GM18858 (cell line): ENCODE measurements at regions not wholly inside any gene's neighbourhood (a gene's known extent, or its start where the extent isn't known, plus 50 kb on each side); places are given as distances from the start of the nearest gene placed in this dataset.

Experiments
- ATAC-seq: cut with Tn5 transposase; IDR thresholded peaks from one replicate; pipeline ENCODE4 v1.9.1; 2021; ENCODE audit not compliant: unreplicated experiment

- ATAC-seq: no peak
These were observed 114.0 kb downstream of the C9orf50 start for GRCh38 chr9:129506892-129507291.

DNA sequence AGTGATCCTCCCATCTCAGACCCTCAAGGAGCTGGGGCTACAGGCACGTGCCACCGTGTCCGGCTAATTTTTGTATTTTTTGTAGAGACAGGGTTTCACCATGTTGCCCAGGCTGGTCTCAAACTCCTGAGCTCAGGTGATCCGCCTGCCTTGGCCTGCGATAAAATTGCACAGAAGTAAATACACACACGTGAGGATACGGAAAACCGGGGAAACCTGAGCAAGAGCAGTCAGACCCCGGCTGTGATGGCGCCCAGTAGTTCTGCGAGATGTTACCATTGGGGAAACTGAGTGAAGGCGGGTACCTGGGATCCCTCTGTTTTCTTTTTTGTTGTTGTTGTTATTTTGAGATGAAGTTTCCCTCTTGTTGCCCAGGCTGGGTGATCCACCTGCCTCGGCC lies 114.9 kb downstream of the C9orf50 start:
- no peak for ATAC-seq

- no peak for ATAC-seq
These were observed 115.5 kb downstream of the C9orf50 start for GRCh38 chr9:129505270-129505902.

- no peak for ATAC-seq
These were observed 116.5 kb downstream of the C9orf50 start for GRCh38 chr9:129504404-129504803.

DNA sequence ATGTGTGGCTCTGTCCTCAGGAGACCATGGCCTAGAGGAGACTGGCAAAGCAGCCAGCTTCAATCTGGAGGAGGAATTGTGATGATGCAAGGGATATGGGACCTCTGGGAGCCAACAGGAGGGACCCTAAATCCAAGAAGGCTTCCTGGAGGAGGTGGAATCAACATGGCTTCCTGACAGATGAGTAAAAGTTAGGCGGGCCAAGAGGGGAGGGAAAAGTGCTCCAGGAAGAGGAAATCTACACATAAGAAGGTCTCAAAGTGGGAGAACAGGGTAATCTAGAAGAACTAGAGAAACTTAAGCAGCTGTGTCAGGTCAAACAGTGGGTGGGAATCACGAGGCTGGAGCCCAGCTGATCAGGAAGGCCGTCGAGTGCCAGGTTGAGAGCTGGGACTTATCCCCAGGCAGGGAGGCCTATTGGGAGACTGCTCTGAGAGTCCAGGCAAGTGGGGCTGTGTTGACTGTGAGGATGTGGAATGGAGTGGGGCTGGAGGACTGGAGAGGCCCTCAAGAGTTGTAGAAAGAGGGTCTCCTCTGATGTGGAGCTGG lies 119.1 kb downstream of the C9orf50 start:
- no peak for ATAC-seq

- ATAC-seq: no peak
These were observed 119.8 kb downstream of the C9orf50 start for GRCh38 chr9:129500863-129501770.

DNA sequence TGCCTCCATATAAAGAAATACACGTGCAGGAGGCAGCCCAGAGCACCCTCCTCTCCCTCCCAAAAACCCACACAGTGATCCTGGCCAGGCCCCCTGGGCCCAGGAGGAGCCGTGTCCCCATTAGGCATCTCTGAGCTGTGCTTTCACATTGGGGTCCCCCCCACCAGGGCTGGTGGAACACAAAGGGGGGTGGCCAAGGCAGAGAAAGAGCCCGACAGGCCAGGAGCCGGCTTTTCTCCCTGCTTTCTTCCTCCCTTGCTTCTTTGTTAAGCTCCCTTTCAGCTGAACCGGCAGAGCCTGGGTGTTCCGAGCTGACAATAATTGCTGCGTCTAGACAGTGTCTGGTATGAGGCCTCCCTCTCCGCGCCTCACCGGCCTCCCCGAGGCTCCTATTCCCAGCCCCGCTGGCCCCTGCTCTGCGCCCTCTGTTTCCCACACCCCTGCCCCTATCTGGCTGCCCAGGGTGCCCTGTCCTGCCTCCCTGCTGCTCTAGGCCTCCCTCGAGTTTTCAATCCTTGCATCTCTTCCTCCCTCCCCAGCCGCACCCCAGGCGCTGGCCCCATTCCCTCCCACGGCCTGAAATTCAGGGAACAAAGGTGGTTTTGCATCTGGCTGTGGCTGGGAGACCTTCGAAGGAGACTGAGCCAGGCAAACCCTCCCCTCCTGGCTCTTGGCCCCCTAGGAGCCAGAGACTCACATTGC lies 120.6 kb downstream of the C9orf50 start:
- ATAC-seq: no peak

GRCh38 chr9:129498451-129499384 lies 122.2 kb downstream of the C9orf50 start:
- ATAC-seq: no peak

DNA sequence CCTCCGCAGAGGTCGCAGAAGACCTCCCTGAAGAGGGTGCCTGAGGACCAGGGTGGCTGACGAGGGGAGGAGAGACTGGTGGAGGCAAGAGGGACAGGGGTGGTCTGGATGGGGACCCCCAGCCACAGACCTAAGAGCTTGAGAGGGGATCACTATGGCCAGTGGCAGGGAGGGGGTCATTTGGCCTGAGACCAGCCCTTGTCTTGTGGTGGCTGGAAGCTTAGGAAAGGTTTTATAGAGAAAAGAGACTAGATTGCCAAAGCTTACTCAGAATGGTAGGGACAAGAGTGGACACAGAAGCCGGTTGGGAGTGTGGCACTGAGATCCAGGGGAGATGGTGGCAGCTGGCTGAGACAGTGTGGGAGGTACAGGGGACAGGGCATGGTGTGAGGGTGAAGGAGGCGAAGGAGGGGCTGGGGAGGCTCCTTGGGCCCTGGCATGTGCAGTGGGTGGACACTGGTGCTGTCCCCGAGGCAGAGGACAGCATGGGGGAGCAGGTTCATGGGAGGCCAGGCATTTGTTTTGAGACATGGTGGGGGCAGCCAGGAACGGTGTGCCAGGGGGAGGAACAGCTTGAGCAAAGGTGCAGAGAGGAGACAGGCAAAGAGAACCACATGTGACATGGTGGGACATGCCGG lies 123.0 kb downstream of the C9orf50 start:
- ATAC-seq: no peak

DNA sequence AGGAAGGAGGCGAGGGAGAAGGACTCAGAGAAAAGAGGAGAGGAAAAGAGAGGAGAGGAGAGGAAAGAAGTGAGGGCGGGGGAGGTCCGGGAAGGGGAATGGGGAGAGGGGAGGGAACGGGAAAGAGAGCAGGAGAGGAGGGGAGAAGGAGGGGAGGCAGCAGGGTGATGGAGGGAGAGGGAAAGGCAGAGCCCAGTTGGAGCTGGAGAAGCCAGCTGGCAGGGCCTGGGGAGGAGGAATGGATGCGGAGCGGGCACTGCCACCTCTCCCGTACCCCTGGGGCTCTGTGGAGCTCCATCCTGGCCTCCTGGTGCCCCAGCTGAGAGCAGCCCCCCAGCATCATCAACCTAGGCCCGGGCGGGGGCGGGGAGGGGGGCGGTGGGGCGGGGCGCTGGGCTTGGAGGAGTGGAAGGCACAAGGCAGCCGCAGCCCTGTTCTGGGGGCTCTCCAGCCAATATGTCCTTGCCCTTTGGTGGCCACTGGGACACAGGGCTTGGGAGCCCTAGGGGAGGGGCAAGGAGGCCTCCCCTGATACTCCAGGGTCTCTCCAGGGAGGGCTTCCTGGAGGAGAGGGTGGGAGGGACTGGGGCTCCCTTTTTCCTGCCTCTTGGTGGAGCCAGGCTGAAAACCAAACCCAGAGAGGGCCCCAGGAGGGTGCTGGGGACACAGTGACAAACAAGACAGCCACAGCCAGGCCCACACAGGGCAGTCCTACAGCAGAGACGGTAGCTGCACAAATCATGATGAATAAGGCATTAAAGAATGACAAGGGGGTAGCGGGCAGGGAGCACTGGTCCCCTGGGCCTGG lies 123.7 kb downstream of the C9orf50 start:
- no peak for ATAC-seq

DNA sequence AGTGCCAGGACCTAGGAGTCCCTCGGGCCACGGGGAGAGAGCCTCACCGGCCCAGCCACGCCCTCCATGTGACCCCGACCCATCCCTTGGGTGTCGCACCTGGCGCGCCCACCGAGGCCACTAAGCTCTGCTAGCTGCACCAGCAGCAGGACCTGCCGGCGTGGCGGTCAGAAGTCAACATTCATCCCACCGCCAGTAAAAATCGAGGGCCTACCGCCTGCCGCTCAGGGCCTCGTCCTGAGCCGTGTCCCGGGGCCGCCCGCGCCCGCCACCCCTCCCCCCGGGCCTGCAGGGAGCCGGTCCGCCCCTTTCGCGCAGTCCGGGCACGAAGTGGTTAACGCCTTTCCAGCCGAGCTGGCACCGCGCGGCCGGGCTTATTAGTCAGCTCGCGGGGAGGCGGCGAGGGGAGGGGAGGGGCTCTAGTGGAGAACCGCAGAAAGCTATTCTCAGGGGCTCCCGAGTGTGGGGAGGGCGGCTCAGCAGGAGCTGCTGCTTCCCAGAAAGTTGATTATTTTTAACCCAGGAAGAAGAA lies 124.4 kb downstream of the C9orf50 start:
- ATAC-seq: no peak

DNA sequence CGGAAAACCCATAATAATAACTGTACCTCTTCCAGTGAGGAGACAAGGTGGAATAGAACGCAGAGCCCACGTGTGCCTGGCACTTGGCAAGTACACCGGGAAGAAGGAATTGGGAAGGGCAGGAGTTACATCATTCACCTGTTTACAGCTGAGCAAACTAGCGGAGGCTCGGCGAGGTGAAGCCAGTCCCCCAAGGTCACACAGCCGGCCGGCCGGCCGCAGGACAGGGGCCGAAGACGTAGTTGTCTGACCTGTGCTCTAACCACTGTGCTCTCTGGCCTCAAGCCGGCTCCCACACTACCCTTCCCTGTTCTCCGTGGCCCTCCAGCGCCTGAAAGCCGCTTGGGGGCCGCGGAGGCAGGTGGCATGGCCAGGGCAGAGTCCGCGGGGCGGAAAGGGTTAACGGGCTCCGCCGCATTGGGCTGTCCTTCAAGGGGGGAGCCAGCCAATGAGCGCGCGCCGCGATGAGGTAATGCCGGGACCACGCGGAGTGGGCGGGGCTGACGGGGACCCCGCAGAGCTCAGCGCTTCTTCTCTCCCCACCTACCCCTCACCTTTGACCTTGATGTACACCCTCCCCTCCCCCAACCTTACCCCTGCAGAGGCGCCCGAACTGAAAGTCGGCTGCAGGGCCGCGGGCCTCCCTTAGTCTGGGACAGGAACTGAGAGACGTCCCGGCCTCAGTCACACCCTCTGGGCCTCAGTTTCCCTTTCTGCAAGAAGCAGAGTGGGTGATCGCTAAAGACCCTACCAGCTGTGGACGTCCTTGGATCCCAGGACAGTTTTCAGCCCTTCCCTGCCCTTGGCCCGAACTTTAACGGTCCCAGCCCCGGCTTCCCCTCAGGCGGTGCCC lies 125.1 kb downstream of the C9orf50 start:
- ATAC-seq: no peak

GRCh38 chr9:129494113-129494789 lies 126.7 kb downstream of the C9orf50 start:
- no peak for ATAC-seq

DNA sequence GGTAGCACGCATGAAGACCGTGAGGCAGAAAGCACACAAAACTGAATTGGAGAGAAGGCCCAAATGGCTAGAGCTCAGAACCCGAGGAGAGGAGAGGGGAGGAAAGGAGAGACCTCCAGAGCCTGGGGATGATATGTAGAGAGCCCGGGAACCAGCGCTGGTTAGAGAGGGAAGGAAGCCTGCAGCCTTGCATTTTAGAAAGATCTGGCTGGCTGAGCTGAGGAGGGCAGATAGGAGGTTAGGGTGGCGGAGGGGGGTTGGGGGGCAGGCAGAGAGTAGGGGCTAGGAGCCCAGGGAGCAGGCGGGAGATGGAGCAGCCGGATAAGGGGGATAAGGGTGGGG lies 127.2 kb downstream of the C9orf50 start:
- no peak for ATAC-seq

- ATAC-seq: no peak
These were observed 127.7 kb downstream of the C9orf50 start for GRCh38 chr9:129493002-129493705.

DNA sequence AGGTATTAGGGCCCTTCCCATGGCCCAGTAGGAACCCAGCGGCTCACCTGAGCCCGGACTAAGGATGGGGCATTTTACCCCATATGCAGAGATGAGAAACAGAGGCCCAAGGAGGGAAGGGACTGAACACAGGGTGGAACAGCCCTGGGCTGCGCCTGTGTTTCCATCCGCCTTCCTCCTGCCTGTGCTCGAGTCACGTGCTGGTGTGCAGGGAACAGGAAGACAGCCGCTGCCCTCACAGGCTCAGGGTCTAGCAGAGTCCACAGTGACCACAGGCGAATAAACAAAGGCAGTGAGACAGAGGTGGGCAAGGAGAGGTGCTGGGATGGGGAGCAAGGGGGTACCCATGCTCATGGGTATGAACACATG lies 129.4 kb downstream of the C9orf50 start:
- no peak for ATAC-seq
